H9 (cell line): ENCODE measurements at regions not wholly inside any gene's neighbourhood (a gene's known extent, or its start where the extent isn't known, plus 50 kb on each side); places are given as distances from the start of the nearest gene placed in this dataset.

Experiments used
- DNase-seq: peaks from one replicate; pipeline ENCODE4 v3.0.0-alpha.2; 2017
- H2AFZ ChIP-seq: one replicate; pipeline ENCODE4 v1.6.1; 2013; ENCODE audit warnings: mild to moderate bottlenecking, low read length, control low read depth, moderate library complexity
- H2AK5ac ChIP-seq: 2 replicates; pipeline ENCODE4 v1.6.1; 2013; ENCODE audit warnings: low read length, control low read depth, mixed read lengths; ENCODE audit not compliant: insufficient read length
- H2BK120ac ChIP-seq: one replicate; pipeline ENCODE4 v1.6.1; 2013; ENCODE audit warnings: low read depth, mild to moderate bottlenecking, low read length, control low read depth, inconsistent platforms; ENCODE audit not compliant: poor library complexity, severe bottlenecking
- H2BK12ac ChIP-seq: 2 replicates; pipeline ENCODE4 v1.6.1; 2013; ENCODE audit warnings: low read length, control low read depth, mixed read lengths, low read depth; ENCODE audit not compliant: insufficient read length
- H2BK15ac ChIP-seq: 2 replicates; pipeline ENCODE4 v1.6.1; 2013; ENCODE audit warnings: low read depth, low read length, control low read depth
- H2BK20ac ChIP-seq: one replicate; pipeline ENCODE4 v1.6.1; 2013; ENCODE audit warnings: low read depth, mild to moderate bottlenecking, low read length, control low read depth, inconsistent platforms; ENCODE audit not compliant: poor library complexity, severe bottlenecking
- H2BK5ac ChIP-seq: 2 replicates; pipeline ENCODE4 v1.6.1; 2013; ENCODE audit warnings: low read length, control low read depth, mixed read lengths; ENCODE audit not compliant: insufficient read length
- H3K14ac ChIP-seq: 2 replicates; pipeline ENCODE4 v1.6.1; 2013; ENCODE audit warnings: low read length, control low read depth; ENCODE audit not compliant: insufficient read depth
- H3K18ac ChIP-seq: 2 replicates; pipeline ENCODE4 v1.6.1; 2013; ENCODE audit warnings: low read depth, mild to moderate bottlenecking, mixed read lengths, low read length, control low read depth; ENCODE audit not compliant: insufficient read length
- H3K23ac ChIP-seq: 2 replicates; pipeline ENCODE4 v1.6.1; 2013; ENCODE audit warnings: low read length, control low read depth, mixed read lengths, low read depth; ENCODE audit not compliant: insufficient read length
- H3K23me2 ChIP-seq: 2 replicates; pipeline ENCODE4 v1.6.1; 2013; ENCODE audit warnings: low read depth, mild to moderate bottlenecking, mixed read lengths, low read length, control low read depth; ENCODE audit not compliant: insufficient read length, poor library complexity, severe bottlenecking
- H3K27ac ChIP-seq: 2 replicates; pipeline ENCODE4 v1.5.1; 2013; ENCODE audit warnings: low read length, control low read depth, mixed read lengths, low read depth; ENCODE audit not compliant: insufficient read length
- H3K27me3 ChIP-seq: 2 replicates; pipeline ENCODE4 v1.6.1; 2013; ENCODE audit warnings: low read length, control low read depth, inconsistent platforms; ENCODE audit not compliant: insufficient read depth
- H3K4ac ChIP-seq: 2 replicates; pipeline ENCODE4 v1.6.1; 2013; ENCODE audit warnings: low read depth, mild to moderate bottlenecking, control low read depth, inconsistent platforms, low read length, moderate library complexity
- H3K4me1 ChIP-seq: 2 replicates; pipeline ENCODE4 v1.6.1; 2013; ENCODE audit warnings: low read length, control low read depth, inconsistent platforms; ENCODE audit not compliant: insufficient read depth
- H3K4me2 ChIP-seq: 2 replicates; pipeline ENCODE4 v1.6.1; 2013; ENCODE audit warnings: low read length, control low read depth, mixed read lengths; ENCODE audit not compliant: insufficient read length, insufficient read depth
- H3K56ac ChIP-seq: 2 replicates; pipeline ENCODE4 v1.6.1; 2013; ENCODE audit warnings: low read depth, mild to moderate bottlenecking, mixed read lengths, low read length, control low read depth; ENCODE audit not compliant: insufficient read length
- H3K79me1 ChIP-seq: 2 replicates; pipeline ENCODE4 v1.6.1; 2013; ENCODE audit warnings: low read depth, mild to moderate bottlenecking, moderate library complexity, low read length, control low read depth, inconsistent platforms; ENCODE audit not compliant: insufficient read depth, poor library complexity, severe bottlenecking
- H3K79me2 ChIP-seq: 2 replicates; pipeline ENCODE4 v1.6.1; 2013; ENCODE audit warnings: low read length, control low read depth, inconsistent platforms; ENCODE audit not compliant: insufficient read depth
- H3K9ac ChIP-seq: 2 replicates; pipeline ENCODE4 v1.6.1; 2013; ENCODE audit warnings: low read length, control low read depth, mixed read lengths; ENCODE audit not compliant: insufficient read length; ENCODE audit errors: extremely low read depth
- H3K9me3 ChIP-seq: one replicate; pipeline ENCODE4 v1.6.1; 2013; ENCODE audit warnings: low read depth, low read length, inconsistent platforms; ENCODE audit not compliant: control insufficient read depth
- H3T11ph ChIP-seq: one replicate; pipeline ENCODE4 v1.6.1; 2013; ENCODE audit warnings: mild to moderate bottlenecking, low read length, control low read depth, inconsistent platforms
- H4K20me1 ChIP-seq: one replicate; pipeline ENCODE4 v1.6.1; 2013; ENCODE audit not compliant: control insufficient read depth, insufficient read length, insufficient read depth
- H4K5ac ChIP-seq: 2 replicates; pipeline ENCODE4 v1.6.1; 2013; ENCODE audit warnings: low read depth, mild to moderate bottlenecking, mixed read lengths, low read length, control low read depth; ENCODE audit not compliant: insufficient read length
- H4K8ac ChIP-seq: replicated peaks from 2 replicates; pipeline ENCODE4 v1.6.1; 2013; ENCODE audit warnings: low read length, control low read depth, mixed read lengths, low read depth; ENCODE audit not compliant: insufficient read length
- H4K91ac ChIP-seq: 2 replicates; pipeline ENCODE4 v1.6.1; 2013; ENCODE audit warnings: low read depth, mild to moderate bottlenecking, moderate library complexity, mixed read lengths, low read length, control low read depth; ENCODE audit not compliant: insufficient read length
- H3K27ac Mint-ChIP-seq, 3 experiments: 2 replicates in 2 of 3; 3 replicates in 1 of 3; pipeline ENCODE4 v1.8.0; 2020 to 2021; ENCODE audit warnings: mixed read lengths in 3 of 3, mild to moderate bottlenecking in 1 of 3, moderate library complexity in 1 of 3
- H3K27me3 Mint-ChIP-seq: 2 replicates; pipeline ENCODE4 v1.8.0; 2021; ENCODE audit warnings: low read depth, mild to moderate bottlenecking, moderate library complexity, mixed read lengths
- H3K36me3 Mint-ChIP-seq, 3 experiments: 2 replicates in 2 of 3; 3 replicates in 1 of 3; pipeline ENCODE4 v1.8.0; 2020 to 2021; ENCODE audit warnings: low read depth in 3 of 3, mixed read lengths in 3 of 3; ENCODE audit not compliant: insufficient read depth in 1 of 3
- H3K4me1 Mint-ChIP-seq, 2 experiments: 2 replicates each; pipeline ENCODE4 v1.8.0; 2020; ENCODE audit warnings: mixed read lengths in 2 of 2
- H3K4me3 Mint-ChIP-seq, 2 experiments: 2 replicates in 1 of 2; 3 replicates in 1 of 2; pipeline ENCODE4 v1.8.0; 2020 to 2021; ENCODE audit warnings: mild to moderate bottlenecking in 2 of 2, mixed read lengths in 2 of 2, moderate library complexity in 1 of 2
- H3K9me3 Mint-ChIP-seq, 2 experiments: 2 replicates in 1 of 2; 3 replicates in 1 of 2; pipeline ENCODE4 v1.8.0; 2020; ENCODE audit warnings: mild to moderate bottlenecking in 2 of 2, mixed read lengths in 2 of 2, moderate library complexity in 1 of 2
- CTCF ChIP-seq: fragments of 200-600 bp; sonication (generic); conservative IDR thresholded peaks from 3 replicates; pipeline ENCODE4 v1.8.0; 2021; ENCODE audit warnings: antibody characterized with exemption, mild to moderate bottlenecking
- WGBS: extraction: QIAGEN DNeasy Blood & Tissue Kit; methylation state at CpG from one replicate; pipeline ENCODE4 v1.1.7; 2013; ENCODE audit warnings: missing lambda C conversion rate, low lambda C conversion rate, mixed read lengths; ENCODE audit not compliant: insufficient read length; ENCODE audit errors: extremely low coverage; 5-methylcytosine and 5-hydroxymethylcytosine counted together

- Mint-ChIP-seq H3K27ac (no peak overlapping the region), H3K27me3 (peaks cover 4% of the 10 kb centered on the region), H3K36me3 (no peaks in the 10 kb centered on the region), H3K4me1 (peaks cover 11 to 17% of the 10 kb centered on the region in 2 experiments), H3K9me3 (no peaks in the 10 kb centered on the region), H3K4me3 (no peak overlapping the region)
- Histone ChIP-seq H3K79me1 (no peaks in the 10 kb centered on the region), H3K4me1 (no peaks in the 10 kb centered on the region), H3K27me3 (no peaks in the 10 kb centered on the region), H3K4me2 (no peak overlapping the region), H3K9me3 (no peaks in the 10 kb centered on the region), H3K79me2 (no peaks in the 10 kb centered on the region), H2BK12ac (no peak overlapping the region), H3K9ac (no peak overlapping the region), H4K5ac (no peak overlapping the region), H3K14ac (no peak overlapping the region), H2AK5ac (no peak overlapping the region), H2BK20ac (no peak overlapping the region), H2BK5ac (no peak overlapping the region), H4K20me1 (no peaks in the 10 kb centered on the region), H2BK15ac (no peak overlapping the region), H3K23me2 (no peaks in the 10 kb centered on the region), H3K23ac (no peak overlapping the region), H3T11ph (no peak overlapping the region), H3K4ac (no peak overlapping the region), H4K8ac (no peak overlapping the region), H3K18ac (no peak overlapping the region), H3K56ac (no peak overlapping the region), H4K91ac (no peak overlapping the region), H3K27ac (no peak overlapping the region), H2AFZ (no peak overlapping the region), H2BK120ac (no peak overlapping the region)
- no peak for DNase-seq
- no CpG with 5 or more reads among the region's 3 CpGs for WGBS
- no peak for TF ChIP-seq CTCF
Measured at GRCh38 chr2:128593518-128593878, 274.8 kb upstream of the HS6ST1 start.
